ENCODE measurements at regions not wholly inside any gene's neighbourhood (a gene's known extent, or its start where the extent isn't known, plus 50 kb on each side); places are given as distances from the start of the nearest gene placed in this dataset.

- no peak for TF ChIP-seq CTCF (IDR thresholded peaks at IDR 0.05)
- Mint-ChIP-seq H3K36me3 (ENCODE audit: unreplicated experiment) (no peaks in the 10 kb centered on the region), H3K27ac (ENCODE audit: unreplicated experiment) (no peak overlapping the region), H3K27me3 (ENCODE audit: unreplicated experiment) (peaks cover 6% of the 10 kb centered on the region), H3K9me3 (ENCODE audit: unreplicated experiment) (no peaks in the 10 kb centered on the region), H3K4me3 (ENCODE audit: unreplicated experiment) (no peak overlapping the region), H3K4me1 (ENCODE audit: unreplicated experiment) (no peaks in the 10 kb centered on the region)
- DNase-seq (ENCODE audit: extremely low spot score, unreplicated experiment): no peak
Observed at GRCh38 chr3:21169948-21170347, 581.1 kb downstream of the ZNF385D start.

GRCh38 chr3:21168471-21168870 is 582.5 kb downstream of the ZNF385D start:
- Mint-ChIP-seq H3K27ac (ENCODE audit: unreplicated experiment) (no peak overlapping the region), H3K4me3 (ENCODE audit: unreplicated experiment) (no peak overlapping the region), H3K9me3 (ENCODE audit: unreplicated experiment) (no peaks in the 10 kb centered on the region), H3K4me1 (ENCODE audit: unreplicated experiment) (no peaks in the 10 kb centered on the region), H3K36me3 (ENCODE audit: unreplicated experiment) (no peaks in the 10 kb centered on the region), H3K27me3 (ENCODE audit: unreplicated experiment) (peaks cover 5% of the 10 kb centered on the region)
- DNase-seq (ENCODE audit: extremely low spot score, unreplicated experiment): no peak
- no peak for TF ChIP-seq CTCF (IDR thresholded peaks at IDR 0.05)

GRCh38 chr3:21163956-21164355 is 587.1 kb downstream of the ZNF385D start:
- Mint-ChIP-seq H3K9me3 (ENCODE audit: unreplicated experiment) (no peaks in the 10 kb centered on the region), H3K27ac (ENCODE audit: unreplicated experiment) (no peak overlapping the region), H3K27me3 (ENCODE audit: unreplicated experiment) (no peaks in the 10 kb centered on the region), H3K4me1 (ENCODE audit: unreplicated experiment) (peaks cover 8% of the 10 kb centered on the region), H3K36me3 (ENCODE audit: unreplicated experiment) (no peaks in the 10 kb centered on the region), H3K4me3 (ENCODE audit: unreplicated experiment) (no peak overlapping the region)
- TF ChIP-seq CTCF (IDR thresholded peaks at IDR 0.05): no peak
- DNase-seq (ENCODE audit: extremely low spot score, unreplicated experiment): no peak

DNA sequence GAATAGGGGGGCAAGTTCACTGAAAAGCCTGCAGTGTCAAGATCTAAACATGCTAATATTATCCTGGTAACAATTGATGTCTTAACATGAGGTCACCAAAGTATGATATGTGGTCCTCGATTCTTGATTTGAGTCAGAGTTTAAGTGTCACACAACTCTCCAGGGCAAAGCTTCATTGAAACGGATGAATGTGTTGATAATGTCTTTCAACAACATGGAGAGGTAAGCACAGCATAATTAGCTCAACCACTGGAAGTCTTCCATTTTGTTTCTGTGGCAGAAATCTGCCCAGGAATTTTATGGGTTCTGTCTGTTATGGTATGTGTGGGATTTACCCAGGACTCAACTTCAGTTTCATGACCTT is 591.5 kb downstream of the ZNF385D start:
- no peak for TF ChIP-seq CTCF (IDR thresholded peaks at IDR 0.05)
- H3K27me3 Mint-ChIP-seq (ENCODE audit: unreplicated experiment): no peaks in the 10 kb centered on the region
- peaks cover 13% of the 10 kb centered on the region for H3K4me1 Mint-ChIP-seq (ENCODE audit: unreplicated experiment)
- no peaks in the 10 kb centered on the region for H3K36me3 Mint-ChIP-seq (ENCODE audit: unreplicated experiment)
- DNase-seq (ENCODE audit: extremely low spot score, unreplicated experiment): no peak
- H3K27ac Mint-ChIP-seq (ENCODE audit: unreplicated experiment): no peak overlapping the region
- H3K9me3 Mint-ChIP-seq (ENCODE audit: unreplicated experiment): peaks cover 9% of the 10 kb centered on the region
- H3K4me3 Mint-ChIP-seq (ENCODE audit: unreplicated experiment): no peak overlapping the region

DNA sequence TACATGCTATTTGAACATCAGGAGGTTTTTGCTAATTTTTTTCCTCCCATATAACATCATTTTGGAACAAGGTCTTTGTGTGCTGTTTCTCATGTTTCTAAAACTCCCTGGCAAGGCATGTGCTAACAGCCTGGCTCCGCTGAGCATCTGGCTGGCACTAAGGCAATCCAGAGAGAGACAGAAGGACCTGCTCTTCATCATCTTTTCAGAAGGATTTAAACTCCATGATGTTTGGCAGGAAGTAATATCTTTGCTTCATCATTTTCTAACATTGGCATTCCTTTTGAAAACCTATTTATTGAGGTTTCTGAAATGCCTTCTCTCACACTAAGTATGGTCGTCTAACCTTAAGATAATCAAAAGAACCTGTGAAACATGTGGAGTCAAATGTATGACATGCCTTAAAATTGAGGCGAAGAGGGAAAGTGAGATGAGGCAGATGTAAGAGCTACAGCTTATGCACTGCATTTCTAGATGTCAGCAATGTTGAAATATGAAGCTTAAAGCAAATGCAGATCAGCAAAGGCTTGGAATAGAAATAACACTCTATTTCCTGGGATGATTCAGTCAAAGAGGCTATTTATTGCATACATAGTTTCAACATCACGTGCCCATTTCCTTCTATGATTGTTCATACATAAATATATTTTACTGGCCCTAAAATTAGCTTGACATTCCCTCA is 592.0 kb downstream of the ZNF385D start:
- Mint-ChIP-seq H3K27ac (ENCODE audit: unreplicated experiment) (no peak overlapping the region), H3K4me3 (ENCODE audit: unreplicated experiment) (no peak overlapping the region), H3K9me3 (ENCODE audit: unreplicated experiment) (peaks cover 9% of the 10 kb centered on the region), H3K27me3 (ENCODE audit: unreplicated experiment) (no peaks in the 10 kb centered on the region), H3K36me3 (ENCODE audit: unreplicated experiment) (no peaks in the 10 kb centered on the region), H3K4me1 (ENCODE audit: unreplicated experiment) (peaks cover 13% of the 10 kb centered on the region)
- no peak for TF ChIP-seq CTCF (IDR thresholded peaks at IDR 0.05)
- no peak for DNase-seq (ENCODE audit: extremely low spot score, unreplicated experiment)

Measured in osteocyte (in vitro differentiated cells).